OCI-LY3 (cell line): ENCODE measurements at regions not wholly inside any gene's neighbourhood (a gene's known extent, or its start where the extent isn't known, plus 50 kb on each side); places are given as distances from the start of the nearest gene placed in this dataset.

ENCODE experiments used
- CTCF ChIP-seq: fragments of 200-600, 300-600 bp; sonication (generic); IDR thresholded peaks from 2 replicates; pipeline ENCODE4 v1.5.1; 2014; ENCODE audit warnings: antibody characterized with exemption, low read length, low read depth
- EZH2phosphoT487 ChIP-seq: fragments of 200-600 bp; shearing (Covaris generic); IDR thresholded peaks from 2 replicates; pipeline ENCODE4 v1.6.1; 2018; ENCODE audit warnings: antibody characterized with exemption, mixed run types, low read depth

GRCh38 chr9:82146677-82147076, 158.1 kb downstream of the SPATA31D1 start:
- TF ChIP-seq CTCF (no peak), EZH2phosphoT487 (no peak)
